ENCODE measurements at regions not wholly inside any gene's neighbourhood (a gene's known extent, or its start where the extent isn't known, plus 50 kb on each side); places are given as distances from the start of the nearest gene placed in this dataset.
"Not testable (repeated sequence)": the region's sequence is repeated elsewhere in the genome, so short reads cannot be mapped to it uniquely, and the experiment has no call there.

DNA sequence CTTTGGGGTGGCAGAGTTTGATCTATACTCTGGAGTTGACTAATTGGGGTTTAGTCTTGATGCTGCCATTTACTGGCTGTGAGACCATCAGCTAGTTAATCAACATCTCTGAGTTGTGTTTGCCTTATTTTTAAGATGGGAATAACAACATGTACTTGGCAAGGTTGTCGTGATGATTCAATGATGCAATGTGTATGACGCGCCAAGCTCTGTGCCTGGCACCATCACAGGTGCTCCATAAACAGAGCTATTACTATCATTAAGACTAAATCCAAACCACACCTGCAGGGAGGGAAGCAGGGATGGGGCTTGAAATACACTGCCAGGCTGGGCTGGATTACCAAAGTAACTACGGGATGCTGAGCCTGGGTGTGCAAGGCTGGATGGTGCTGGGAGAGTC, 60.1 kb upstream of the E2F3 start:
- DNase-seq = no peak

DNA sequence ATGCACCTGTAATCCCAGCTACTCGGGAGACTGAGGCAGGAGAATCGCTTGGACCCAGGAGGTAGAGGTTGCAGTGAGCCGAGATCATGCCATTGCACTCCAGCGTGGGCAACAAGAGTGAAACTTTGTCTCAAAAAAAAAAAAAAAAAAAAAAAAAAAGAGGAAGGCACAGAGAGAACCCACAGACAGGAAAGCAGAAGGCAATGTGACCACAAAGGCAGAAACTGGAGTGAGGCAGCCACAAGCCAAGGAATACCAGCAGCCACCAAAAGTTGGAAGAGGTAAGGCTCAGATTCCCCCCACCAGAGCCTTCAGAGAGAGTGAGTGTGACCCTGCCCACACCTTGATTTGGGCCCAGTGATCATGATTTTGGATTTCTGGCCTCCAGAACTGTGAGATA, 54.7 kb upstream of the E2F3 start:
- DNase-seq = not testable (repeated sequence)

DNA sequence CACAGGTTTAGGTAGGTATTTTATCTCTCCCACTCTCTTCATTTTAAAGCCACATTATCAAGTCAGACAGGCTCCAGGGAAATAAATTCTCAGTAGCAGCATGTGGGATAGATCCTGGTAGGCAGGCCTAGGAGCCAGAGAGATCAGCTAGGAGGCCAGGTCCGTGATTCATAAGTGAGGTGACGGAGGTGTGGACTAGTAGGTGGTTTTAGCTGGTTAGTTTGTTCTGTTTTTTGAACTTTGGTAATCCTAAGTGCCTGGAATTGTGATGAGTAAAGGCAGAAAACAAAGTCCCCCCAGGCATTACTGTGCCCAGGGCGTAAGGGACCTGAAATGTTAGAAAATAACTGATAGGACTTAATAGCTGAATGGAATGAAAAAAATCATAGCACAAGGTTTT, 53.6 kb upstream of the E2F3 start:
- DNase-seq = no peak

DNA sequence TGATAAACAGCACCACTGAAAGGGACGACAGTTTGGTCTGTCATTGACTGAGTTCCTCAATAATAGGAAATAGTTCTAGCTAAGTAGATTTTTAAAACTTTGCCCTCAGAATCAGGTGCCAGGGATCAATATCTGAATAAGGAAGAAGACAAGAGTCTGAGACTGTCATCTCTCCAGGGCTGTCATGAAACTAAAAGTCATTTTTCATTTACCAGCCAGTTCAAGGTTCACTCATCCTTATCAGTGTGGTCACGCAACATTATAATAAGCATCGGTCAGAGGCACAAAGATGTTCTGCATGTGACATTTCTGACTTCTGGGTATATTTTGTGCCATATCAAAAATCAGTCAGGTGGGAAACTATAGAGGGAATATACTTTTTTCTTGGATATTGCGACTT, 52.5 kb upstream of the E2F3 start:
- no peak for DNase-seq

DNA sequence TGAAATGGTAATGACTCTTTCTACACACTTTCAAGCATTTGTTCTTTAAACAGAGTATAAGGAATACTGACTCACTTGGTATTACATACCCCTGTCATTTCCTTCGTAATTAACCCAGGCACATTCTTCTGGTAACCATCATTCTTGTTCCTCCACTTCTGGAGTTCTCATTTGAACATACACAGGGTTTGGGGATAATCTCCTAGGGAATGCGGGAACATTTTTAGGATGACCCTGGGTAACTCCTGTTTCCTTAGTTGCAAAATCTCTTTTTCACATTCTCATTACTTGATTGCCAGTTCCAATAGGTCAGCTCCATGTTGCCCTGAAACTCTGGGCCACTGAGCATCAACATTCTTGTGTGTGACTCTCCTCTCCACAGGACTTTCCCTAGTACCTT, 51.5 kb upstream of the E2F3 start:
- no peak for DNase-seq

DNA sequence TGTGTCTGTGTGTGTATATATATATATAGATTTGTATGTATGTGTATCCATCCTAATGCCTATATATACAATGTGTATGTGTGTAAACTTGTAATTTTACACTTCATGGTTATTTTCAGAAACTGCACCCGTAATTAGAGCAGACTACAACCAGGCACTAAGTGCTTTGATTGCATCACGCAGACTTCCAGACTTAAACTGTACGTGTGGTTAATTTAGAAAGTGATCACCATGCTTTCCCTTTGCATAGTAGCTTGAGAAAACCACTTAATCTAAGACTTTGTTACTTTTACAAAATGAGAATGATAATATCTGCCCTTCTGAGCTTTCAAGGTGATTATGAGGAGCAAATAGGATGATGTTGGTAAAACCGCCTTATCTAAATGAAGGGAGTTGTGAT, 50.1 kb upstream of the E2F3 start:
- DNase-seq = no peak

Data from left kidney (tissue), 1 donor.